IPS-11a (cell line): ENCODE measurements at regions not wholly inside any gene's neighbourhood (a gene's known extent, or its start where the extent isn't known, plus 50 kb on each side); places are given as distances from the start of the nearest gene placed in this dataset.
"Not testable (repeated sequence)": the region's sequence is repeated elsewhere in the genome, so short reads cannot be mapped to it uniquely, and the experiment has no call there.

Experiments
- H3K4me3 ChIP-seq: one replicate; pipeline ENCODE4 v1.5.1; 2013; ENCODE audit warnings: low read depth, low read length, control low read depth

DNA sequence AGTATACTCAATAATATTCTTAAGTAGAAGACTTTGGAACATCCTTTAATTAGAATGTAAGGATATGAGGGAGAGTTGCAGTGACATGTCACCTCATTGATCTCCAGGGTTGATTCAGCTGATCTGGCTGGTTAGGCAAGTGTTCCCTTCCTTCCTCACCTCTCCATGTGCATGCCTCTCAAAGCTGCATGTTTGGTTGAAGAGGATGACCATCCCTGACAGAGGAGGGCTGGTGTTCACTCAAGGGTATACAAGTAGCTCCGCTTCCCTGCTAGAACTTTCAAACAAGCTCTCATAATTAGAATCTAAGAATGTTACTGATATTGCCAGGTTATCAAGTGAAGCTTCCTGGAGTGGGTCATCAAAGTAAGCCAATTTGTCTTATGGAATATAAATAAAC, 341.1 kb upstream of the FLRT2 start:
- H3K4me3 ChIP-seq = no peak overlapping the region

DNA sequence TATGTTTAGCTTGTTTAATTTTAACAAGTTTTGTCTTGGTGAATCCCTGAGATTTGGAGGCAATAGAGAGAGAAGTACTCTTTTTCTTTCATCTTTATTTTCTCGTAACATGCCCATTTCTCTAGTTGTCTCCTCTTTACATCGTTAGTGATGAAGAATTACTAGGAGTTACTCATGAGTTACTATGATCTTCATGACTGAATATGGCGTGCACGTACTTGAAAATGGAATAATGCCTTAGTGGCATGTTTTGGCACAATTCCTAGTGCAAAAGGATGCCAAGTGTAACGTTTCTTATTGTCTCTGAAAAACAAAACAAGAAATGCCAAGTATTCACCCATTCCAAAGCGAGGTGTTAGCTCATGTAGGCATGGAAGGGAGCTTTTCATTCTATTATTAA, 340.7 kb upstream of the FLRT2 start:
- H3K4me3 ChIP-seq = not testable (repeated sequence)

DNA sequence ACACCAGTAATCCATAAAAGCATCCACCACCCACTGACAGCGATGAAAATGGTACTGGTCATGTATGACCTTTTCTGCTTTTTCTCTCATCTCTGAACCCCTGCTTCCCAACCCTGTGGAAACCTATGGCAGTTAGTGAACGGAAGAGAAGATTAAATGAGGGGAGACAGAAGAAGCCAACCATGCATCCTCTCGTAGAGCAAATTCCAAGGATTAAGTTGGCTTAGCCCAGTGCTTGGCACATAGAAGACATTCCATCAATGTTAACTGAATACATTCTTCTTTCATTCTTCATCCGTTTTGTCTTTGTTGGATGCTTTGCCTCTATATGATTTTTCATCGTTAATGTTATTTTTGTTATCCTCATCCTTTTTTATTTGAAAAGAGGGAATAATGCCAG, 339.7 kb upstream of the FLRT2 start:
- H3K4me3 ChIP-seq = no peak overlapping the region

DNA sequence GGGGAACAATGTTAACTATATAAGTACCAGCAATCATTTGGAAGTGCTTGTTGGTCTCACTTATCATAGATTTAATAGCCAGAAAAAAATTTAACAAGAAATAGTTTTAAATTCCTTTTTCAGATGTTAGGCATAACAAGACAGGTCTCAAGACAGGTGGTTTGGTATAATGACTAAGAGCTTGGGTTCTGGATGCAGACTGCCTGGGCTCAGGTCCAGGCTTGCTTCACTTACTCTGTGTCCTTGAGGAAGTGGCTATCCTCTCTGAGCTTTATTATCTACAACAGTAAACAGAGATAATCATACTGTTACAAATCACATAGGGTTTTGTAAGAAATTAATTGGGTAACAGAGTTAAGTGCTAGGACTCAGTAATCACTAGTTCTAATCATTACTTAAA, 338.0 kb upstream of the FLRT2 start:
- no peak overlapping the region for H3K4me3 ChIP-seq

DNA sequence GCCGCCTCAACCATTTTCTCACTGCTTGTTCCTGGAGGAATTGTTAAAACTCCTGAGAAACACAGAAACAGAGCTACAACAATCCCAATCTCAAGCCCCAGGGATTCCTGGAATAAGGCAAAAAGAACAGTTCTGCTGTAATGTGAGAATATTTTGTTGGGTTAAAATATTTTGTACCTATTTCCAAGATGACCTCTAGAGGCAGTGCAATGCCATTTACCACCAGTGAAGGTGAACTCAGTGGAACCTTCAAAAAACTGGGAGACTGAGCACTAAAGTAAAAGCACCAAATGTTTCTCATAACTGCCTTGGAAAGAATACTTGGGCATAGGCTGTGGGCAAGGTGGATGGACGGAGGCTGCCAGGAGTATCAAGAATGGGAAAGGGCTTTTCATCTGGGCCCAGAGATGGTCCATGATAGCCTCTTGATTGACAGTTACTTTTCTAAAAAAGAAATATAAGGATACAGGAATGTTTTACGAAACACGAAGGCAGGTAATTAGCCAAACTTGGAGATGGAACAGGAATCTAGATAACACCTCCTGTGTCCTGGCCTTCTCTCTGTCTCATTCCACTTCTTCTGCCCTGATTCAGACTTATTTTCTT, 334.0 kb upstream of the FLRT2 start:
- H3K4me3 ChIP-seq = no peak overlapping the region

DNA sequence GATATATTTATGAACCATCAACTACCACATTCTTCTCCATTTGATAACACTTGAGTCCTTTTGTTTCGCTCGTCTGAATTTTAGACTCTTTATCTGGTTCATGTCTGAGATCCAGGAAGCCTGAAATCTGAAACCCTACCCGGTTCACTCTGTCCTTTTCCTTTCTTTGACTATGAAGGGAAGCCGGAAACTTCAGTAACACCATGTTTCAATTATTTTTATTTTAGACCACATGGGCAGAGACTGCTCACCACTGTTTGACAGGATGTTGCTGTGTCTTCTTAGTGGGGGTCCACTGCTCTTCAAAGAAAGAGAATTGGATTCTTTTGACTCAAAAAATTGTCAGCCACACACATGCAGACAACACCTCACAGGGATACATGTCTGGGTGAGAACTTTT, 331.9 kb upstream of the FLRT2 start:
- H3K4me3 ChIP-seq = no peak overlapping the region

DNA sequence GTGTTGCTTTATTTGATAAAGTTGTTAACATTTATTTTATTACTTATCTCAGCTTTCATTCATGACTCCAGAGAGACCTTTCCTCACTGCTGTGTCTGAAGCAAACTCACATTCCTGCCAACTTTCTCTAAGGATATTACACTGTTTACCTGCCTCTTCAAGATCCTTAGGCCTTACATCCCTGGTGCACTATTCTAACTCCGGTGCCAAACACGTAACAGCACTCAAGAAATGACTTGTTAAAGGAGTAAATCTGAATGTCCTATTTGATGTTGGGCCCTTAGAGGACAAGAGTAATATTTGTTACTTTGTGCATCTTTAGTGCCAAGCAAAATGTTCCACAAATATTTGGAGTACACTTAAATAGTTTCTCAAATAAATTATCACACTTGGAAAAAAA, 324.1 kb upstream of the FLRT2 start:
- no peak overlapping the region for H3K4me3 ChIP-seq

DNA sequence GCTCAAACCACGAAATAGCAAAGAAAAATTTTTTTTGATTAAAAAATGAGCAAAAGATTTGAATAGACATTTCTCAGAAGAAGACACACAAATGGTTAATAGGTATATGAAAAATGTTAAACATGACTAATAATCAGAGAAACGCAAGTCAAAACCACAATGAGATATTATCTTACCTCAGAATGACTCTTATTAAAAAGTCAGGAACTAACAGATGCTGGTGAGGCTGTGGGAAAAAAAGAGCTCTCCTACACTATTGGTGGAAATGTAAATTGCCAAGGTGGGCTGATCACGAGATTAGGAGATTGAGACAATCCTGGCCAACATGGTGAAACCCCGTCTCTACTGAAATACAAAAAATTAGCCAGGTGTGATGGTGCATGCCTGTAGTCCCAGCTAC, 315.5 kb upstream of the FLRT2 start:
- H3K4me3 ChIP-seq = no peak overlapping the region

DNA sequence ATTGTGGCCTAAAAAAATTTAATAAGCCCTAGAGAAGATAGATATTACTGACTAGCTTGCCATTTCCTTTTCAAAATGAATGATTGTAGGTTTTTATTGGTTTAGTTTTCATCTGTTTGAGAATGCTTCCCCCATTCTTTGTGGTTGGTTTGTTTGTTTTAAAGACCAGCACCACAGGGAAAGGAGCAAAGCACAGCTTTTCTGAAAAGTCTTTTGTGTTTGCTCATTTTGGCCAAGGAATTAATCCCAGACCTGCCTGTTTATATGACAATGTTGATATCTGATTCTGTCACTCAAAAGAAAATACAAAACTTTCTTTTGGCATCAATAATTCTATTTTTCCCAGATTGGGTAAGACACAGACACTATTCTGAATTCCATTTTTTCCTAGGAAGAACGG, 312.5 kb upstream of the FLRT2 start:
- no peak overlapping the region for H3K4me3 ChIP-seq

DNA sequence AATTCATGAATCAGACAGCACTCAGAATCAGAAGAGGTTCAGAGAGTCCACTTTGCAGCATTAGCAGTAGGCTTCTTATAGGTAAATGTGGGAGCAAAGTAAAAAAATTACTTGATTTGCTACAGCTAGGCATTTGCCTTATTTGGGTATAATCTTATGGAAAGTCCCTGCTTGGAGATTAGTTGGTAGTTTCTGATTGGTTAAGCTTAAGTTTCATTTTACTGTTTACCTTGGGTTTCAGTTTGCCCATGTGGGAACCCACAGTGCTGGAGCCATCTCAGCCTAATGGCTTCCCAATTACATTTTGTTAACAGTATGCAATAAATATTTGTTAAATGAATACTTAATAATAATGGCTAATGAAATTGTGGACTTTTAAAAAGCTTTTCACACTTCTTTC, 311.0 kb upstream of the FLRT2 start:
- no peak overlapping the region for H3K4me3 ChIP-seq

DNA sequence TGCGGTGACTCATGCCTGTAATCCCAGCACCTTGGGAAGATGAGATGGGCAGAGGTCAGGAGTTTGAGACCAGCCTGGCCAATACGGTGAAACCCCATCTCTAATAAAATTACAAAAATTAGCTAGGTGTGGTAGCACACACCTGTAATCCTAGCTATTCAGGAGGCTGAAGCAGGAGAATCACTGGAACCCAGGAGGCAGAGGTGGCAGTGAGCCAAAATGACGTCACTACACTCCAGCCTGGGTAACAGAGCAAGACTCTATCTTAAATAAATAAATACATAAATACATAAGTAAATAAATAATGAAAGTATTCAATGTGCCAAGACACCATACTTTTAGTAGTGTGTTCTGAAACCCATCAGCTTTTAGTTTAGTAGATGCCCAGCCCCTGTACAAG, 308.1 kb upstream of the FLRT2 start:
- no peak overlapping the region for H3K4me3 ChIP-seq

DNA sequence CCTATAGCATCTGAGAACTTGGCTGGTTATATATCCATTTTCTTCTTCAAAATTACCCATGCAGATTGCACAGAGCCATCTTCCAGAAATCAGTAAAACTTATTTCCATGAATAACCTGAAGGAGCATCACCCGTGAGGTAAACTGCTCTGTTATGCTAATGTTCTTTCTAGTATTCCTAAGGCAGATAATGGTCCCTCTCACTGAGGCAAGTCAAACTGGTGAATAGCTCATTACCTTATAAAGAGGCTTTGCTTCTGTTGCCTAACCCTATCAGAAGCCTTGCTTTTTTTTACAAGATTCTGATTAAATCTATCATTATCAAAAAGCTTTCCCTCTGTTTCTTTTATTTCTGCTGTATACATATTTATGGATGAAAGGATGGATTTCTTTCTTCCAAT, 307.6 kb upstream of the FLRT2 start:
- H3K4me3 ChIP-seq = no peak overlapping the region

DNA sequence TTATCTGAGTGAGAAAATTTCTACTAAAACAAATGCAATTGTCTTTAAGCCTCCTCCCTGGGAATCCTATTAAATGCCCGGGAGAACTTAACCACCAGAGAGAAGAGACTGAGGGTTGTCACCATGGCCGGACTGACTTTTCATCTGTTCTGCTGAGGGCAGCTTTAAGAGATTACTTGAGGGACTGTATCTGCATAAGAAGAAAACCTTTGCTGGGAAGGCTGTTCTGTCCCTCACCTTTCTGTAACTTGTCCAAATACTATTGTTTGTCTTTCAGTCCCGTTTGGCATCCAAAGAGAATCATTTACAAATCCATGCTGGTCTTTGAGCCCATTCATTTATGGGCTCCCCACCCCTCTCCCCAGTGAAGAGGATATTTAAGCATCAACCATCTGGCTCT, 306.3 kb upstream of the FLRT2 start:
- H3K4me3 ChIP-seq = no peak overlapping the region

DNA sequence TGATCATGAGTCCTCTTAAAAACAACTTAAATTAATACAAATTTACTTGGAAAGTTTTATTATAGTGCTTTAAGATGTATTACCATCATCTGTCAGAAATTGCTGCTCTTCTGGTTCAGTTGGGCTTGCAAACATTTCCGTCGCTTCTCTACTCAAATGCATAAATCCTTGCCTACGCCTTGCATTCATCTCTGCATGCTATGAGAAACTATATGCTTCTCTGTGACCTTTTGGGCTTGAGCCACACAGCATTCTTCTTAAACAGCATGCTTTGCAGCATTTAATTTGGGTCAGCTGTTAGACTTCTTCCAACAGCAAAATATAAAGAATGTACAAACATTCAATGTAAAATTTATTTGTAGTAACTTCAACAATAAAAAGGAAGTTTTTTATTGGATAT, 305.7 kb upstream of the FLRT2 start:
- H3K4me3 ChIP-seq = no peak overlapping the region

DNA sequence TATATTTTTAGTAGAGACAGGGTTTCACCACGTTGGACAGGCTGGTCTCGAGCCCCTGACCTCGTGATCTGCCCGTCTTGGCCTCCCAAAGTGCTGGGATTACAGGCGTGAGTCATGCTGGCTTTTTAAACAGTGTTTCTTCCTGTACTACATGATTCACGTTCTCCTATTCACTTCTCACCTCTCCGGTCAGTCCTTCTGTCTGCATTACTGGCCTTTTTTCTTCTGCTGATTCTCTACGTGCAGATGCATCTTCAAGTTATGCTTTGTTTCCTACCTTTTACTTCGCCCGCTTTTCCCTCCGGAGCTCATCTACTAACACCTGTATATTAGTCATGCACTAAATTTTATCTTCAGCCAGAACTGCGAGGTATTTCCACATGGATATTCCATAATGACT, 296.2 kb upstream of the FLRT2 start:
- H3K4me3 ChIP-seq = no peak overlapping the region

DNA sequence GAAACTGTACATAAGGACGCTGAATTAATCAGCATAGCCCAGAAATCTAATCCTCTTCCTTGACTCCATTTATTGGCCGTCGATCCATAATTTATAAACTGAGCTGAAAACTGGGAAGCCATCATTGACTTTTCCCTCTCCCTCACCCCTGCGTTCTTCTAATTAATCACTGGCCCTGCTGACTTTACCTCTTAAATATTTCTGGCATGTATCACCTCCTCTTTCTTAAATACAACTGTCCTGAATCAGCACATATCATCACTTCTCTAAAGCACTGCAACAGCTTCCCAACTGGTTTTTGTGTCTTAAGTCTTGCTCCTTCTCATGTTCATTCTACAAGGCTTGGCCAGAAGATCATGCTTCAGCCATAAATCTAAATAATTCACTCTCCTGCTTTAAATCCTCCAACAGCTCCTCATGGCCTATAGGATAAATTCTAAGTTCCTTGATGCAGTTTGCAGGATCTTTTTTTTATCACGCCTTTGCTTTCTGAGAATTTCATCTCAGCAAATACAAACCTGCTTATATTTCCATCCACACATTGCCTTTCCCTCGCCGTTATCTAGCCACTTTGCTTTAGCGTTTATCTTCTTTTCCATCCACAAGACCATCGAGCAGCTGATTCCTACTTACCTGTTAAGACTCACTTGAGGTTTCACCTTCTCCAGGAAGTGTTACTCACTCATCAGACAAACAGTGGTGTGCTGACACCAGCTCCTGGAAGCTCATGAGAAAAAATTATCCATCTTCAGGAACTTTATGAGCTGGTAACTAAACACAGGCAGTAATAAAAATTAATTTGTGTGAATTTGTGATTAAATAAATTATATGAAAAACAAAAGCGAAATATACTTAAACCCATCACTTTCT, 295.6 kb upstream of the FLRT2 start:
- no peak overlapping the region for H3K4me3 ChIP-seq

DNA sequence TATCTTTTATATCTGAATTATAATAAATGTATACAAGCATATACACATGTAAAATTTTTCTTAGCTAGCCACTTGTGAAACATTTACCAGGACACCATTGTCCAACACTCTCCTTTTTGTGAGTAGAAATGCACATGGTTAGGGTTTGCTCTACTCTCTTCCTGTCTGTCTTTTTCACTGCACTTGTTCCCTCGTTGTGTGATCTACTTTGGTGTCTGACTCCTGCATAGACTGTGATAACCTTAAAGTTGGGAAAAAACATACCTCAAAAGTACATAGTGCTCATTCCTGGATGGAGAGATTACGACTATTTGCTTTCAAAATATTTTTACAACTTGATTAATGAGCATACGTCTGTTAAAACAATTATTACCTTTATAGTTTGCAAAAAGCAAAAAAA, 294.1 kb upstream of the FLRT2 start:
- no peak overlapping the region for H3K4me3 ChIP-seq

DNA sequence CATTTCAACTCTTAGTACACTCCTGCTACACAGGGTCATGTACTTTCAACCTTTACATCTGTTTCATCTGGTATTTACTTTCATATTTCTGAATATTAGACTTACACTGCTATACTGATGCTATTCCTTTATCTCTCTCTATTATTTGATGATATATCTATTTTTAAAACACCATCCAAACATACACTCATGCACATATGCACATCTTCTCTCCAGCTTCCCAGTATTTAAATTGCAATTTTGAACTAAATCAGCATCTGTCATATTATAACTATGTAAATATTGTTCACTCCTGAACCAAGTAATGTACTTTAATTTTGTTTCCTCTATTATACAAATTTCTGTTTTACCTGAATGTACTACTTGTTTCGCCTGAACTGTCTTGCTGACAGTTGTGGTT, 293.6 kb upstream of the FLRT2 start:
- H3K4me3 ChIP-seq = no peak overlapping the region

DNA sequence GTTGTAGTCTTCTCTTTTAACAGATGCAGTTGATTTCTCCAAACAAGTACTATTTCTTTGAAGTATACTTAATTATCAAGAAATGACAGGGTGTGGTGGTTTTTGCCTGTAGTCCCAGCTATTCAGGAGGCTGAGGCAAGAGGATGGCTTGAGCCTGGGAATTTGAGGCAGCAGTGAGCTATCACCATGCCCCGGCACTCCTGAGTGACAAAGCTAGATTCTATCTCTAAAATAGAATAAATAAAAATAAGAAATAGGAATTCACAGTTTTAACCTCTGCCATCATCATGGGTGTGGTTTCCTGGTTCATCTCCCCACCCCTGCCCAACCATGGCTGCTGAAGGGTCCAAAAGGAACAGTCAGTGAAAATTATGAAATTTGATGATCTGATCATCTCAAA, 290.2 kb upstream of the FLRT2 start:
- H3K4me3 ChIP-seq = no peak overlapping the region

DNA sequence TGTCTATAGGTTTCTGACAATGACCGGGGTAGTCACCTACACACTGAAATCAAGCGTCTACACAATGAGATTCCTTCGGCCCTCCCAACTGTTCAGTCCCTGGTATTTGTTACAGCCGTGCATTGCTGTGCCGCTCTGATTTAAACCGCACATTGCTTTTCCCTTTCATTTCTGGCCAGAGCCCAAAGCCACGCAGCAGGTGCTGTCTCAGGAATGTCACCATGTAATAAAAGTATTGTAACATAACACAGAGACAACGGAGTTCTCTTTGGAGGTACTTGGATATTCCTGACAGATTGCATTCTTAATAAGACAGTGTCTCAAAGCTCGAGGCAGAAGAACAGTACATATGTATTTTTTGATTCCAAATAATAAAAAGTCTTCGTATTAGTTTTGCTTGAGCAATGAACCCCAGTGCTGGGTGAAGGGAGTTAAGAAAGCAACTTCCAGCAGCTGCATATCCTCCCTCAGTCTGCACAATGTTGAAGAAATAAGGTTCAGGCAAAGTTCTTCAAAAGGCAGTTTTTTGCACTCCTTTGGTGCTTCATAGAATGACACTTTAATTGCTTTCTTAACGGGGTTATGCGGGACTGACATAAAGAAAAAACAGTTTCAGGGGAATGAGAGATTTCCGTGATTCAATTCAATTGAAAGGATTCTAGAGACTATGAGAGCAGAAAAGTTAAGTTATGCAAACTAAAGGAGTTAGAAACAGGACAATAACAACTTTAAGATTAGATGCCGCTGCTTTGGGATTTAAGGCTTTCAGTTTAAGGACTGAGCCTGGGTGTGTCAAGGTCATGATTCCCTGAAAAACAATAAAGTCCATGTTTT, 288.7 kb upstream of the FLRT2 start:
- no peak overlapping the region for H3K4me3 ChIP-seq

DNA sequence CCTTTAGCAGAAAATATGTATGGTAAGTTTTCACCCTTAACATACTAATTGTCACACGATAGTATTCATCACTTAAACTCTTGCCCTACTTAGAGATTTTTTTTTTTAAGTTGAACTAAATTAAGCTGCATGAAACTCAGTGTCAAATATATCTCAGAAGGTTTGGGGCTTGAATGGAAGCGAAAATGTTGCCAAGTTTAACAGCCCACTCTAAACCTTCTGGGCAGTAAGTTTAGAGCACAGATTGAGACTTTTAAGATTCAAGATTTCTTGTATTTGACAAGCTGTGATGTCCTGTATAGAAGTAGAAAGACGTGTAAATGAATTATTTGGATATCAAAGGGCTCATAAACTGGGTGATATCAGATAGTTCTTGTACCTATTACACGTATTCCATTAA, 287.3 kb upstream of the FLRT2 start:
- H3K4me3 ChIP-seq = no peak overlapping the region

DNA sequence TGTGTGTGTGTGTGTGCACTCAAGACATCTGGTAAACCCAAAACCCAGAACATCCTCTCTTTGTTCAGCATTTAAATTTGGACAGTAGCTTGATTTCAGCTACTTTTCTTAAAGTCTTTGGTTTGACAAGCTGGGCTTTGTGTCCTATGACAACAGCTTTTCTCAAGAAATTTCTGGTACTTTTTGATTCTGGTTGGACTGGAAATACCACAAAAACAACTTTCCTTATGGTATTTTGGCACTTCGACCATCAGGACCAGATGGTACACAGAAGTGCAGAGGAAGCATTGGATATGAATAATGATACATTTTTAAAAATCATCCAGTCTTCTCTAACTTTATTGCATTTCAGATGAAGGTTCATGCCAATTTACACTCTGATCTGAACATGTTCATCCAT, 286.6 kb upstream of the FLRT2 start:
- H3K4me3 ChIP-seq = no peak overlapping the region
